MM.1S (cell line): ENCODE measurements at regions not wholly inside any gene's neighbourhood (a gene's known extent, or its start where the extent isn't known, plus 50 kb on each side); places are given as distances from the start of the nearest gene placed in this dataset.

Experiments
- DNase-seq: peaks from one replicate; pipeline ENCODE4 v3.0.0-alpha.2; 2015
- H2AFZ ChIP-seq: fragments of 300-600 bp; sonication (generic); 2 replicates; pipeline ENCODE4 v1.6.0; 2016; ENCODE audit warnings: antibody characterized with exemption, low read length
- H3F3A ChIP-seq: fragments of 300-600 bp; sonication (generic); 2 replicates; pipeline ENCODE4 v1.6.1; 2016; ENCODE audit warnings: mild to moderate bottlenecking, antibody characterized with exemption, low read length, moderate library complexity, mixed read lengths; ENCODE audit not compliant: insufficient read depth
- H3K27ac ChIP-seq: fragments of 300-600 bp; sonication (generic); 2 replicates; pipeline ENCODE4 v1.5.1; 2016; ENCODE audit warnings: mild to moderate bottlenecking, low read length
- H3K27me3 ChIP-seq: fragments of 300-600 bp; sonication (generic); replicated peaks from 2 replicates; pipeline ENCODE4 v1.6.0; 2016; ENCODE audit warnings: low read length; ENCODE audit not compliant: insufficient read depth
- H3K36me3 ChIP-seq: fragments of 300-600 bp; sonication (generic); replicated peaks from 2 replicates; pipeline ENCODE4 v1.6.1; 2016; ENCODE audit warnings: mild to moderate bottlenecking, low read length, mixed read lengths; ENCODE audit not compliant: insufficient read depth
- H3K4me1 ChIP-seq: fragments of 300-600 bp; sonication (generic); 2 replicates; pipeline ENCODE4 v1.6.1; 2016; ENCODE audit warnings: low read length, mixed read lengths
- H3K4me2 ChIP-seq: fragments of 300-600 bp; sonication (generic); 2 replicates; pipeline ENCODE4 v1.6.0; 2016; ENCODE audit warnings: low read depth, low read length
- H3K4me3 ChIP-seq: fragments of 300-600 bp; sonication (generic); 2 replicates; pipeline ENCODE4 v1.5.1; 2016; ENCODE audit warnings: low read length, mixed read lengths
- H3K79me2 ChIP-seq: fragments of 300-600 bp; sonication (generic); 2 replicates; pipeline ENCODE4 v1.6.1; 2016; ENCODE audit warnings: mixed run types, low read length, mixed read lengths
- H3K9ac ChIP-seq: fragments of 300-600 bp; sonication (generic); 2 replicates; pipeline ENCODE4 v1.6.1; 2016; ENCODE audit warnings: low read length, mixed read lengths
- H3K9me2 ChIP-seq: fragments of 300-600 bp; sonication (generic); replicated peaks from 2 replicates; pipeline ENCODE4 v1.6.1; 2016; ENCODE audit warnings: mild to moderate bottlenecking, low read length, mixed read lengths; ENCODE audit not compliant: insufficient read depth
- H3K9me3 ChIP-seq: fragments of 300-600 bp; sonication (generic); replicated peaks from 2 replicates; pipeline ENCODE4 v1.6.1; 2016; ENCODE audit warnings: mild to moderate bottlenecking, low read length, mixed read lengths; ENCODE audit not compliant: insufficient read depth
- H4K20me1 ChIP-seq: fragments of 300-600 bp; sonication (generic); 2 replicates; pipeline ENCODE4 v1.6.1; 2016; ENCODE audit warnings: mild to moderate bottlenecking, low read length, moderate library complexity, mixed read lengths; ENCODE audit not compliant: insufficient read depth
- EZH2 ChIP-seq: fragments of 300-600 bp; sonication (generic); optimal IDR thresholded peaks from 2 replicates; pipeline ENCODE3; 2017; ENCODE audit warnings: low read depth, mild to moderate bottlenecking, antibody characterized with exemption, low read length, mixed read lengths
- EZH2phosphoT487 ChIP-seq: fragments of 300-600 bp; sonication (generic); IDR thresholded peaks from 2 replicates; pipeline ENCODE4 v1.6.1; 2018; ENCODE audit warnings: antibody characterized with exemption, low read length
- TF ChIP-seq, protein P1 (sequence below): fragments of 300-600 bp; sonication (generic); IDR thresholded peaks from 2 replicates; pipeline ENCODE4 v1.5.1; 2016; ENCODE audit warnings: antibody characterized with exemption, low read length, mixed read lengths

DNA sequence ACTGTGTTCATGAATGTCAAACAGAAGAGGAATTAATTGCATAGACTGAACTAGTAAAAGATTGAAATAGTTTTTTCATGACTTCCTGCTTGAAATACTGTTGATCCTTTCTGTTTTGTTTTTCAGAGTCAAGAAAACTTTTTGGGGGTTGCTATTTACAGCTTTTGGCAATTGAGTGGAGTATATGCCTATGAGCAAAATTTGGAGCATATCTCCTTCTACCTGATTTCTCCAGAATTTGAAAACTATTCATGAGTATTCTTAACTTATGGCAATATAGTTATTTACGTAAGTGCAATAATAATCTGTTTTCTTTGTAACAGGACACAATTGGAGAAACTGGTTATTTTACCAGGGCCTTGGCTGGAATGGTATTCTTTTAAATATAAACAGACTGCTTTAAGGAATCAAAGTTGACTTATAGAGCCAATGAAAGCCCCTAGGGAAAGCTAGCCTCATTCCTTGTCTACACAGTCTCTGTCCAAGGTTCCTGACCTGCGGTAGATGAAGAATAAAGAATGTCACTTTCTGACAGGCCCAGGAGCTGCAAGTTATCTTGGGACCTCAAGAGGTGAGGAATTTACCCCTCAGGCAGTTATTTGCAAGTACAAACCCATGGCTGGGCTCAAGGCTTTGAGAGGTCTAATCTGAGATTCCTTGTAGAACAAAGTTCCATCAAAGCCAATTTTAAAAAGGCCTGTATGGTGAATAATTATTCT is 193.5 kb upstream of the NDUFV2 start:
- Histone ChIP-seq H3K4me3 (no peak overlapping the region), H2AFZ (peak overlapping the region; percentile 71), H3K9ac (no peak overlapping the region), H3K36me3 (no peaks in the 10 kb centered on the region), H3K27ac (peak overlapping the region; percentile 22; the same call in 1 of the 2 replicates), H3F3A (no peaks in the 10 kb centered on the region), H3K4me2 (peak overlapping the region; percentile 36; the same call in 1 of the 2 replicates), H4K20me1 (no peaks in the 10 kb centered on the region), H3K9me3 (no peaks in the 10 kb centered on the region), H3K79me2 (no peaks in the 10 kb centered on the region), H3K9me2 (no peaks in the 10 kb centered on the region), H3K27me3 (no peaks in the 10 kb centered on the region), H3K4me1 (peaks cover 25% of the 10 kb centered on the region)
- no peak for DNase-seq
- no peak for TF ChIP-seq EZH2phosphoT487
- TF ChIP-seq EZH2, result no peak
- TF ChIP-seq, protein P1, sequence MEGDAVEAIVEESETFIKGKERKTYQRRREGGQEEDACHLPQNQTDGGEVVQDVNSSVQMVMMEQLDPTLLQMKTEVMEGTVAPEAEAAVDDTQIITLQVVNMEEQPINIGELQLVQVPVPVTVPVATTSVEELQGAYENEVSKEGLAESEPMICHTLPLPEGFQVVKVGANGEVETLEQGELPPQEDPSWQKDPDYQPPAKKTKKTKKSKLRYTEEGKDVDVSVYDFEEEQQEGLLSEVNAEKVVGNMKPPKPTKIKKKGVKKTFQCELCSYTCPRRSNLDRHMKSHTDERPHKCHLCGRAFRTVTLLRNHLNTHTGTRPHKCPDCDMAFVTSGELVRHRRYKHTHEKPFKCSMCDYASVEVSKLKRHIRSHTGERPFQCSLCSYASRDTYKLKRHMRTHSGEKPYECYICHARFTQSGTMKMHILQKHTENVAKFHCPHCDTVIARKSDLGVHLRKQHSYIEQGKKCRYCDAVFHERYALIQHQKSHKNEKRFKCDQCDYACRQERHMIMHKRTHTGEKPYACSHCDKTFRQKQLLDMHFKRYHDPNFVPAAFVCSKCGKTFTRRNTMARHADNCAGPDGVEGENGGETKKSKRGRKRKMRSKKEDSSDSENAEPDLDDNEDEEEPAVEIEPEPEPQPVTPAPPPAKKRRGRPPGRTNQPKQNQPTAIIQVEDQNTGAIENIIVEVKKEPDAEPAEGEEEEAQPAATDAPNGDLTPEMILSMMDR, result no peak

DNA sequence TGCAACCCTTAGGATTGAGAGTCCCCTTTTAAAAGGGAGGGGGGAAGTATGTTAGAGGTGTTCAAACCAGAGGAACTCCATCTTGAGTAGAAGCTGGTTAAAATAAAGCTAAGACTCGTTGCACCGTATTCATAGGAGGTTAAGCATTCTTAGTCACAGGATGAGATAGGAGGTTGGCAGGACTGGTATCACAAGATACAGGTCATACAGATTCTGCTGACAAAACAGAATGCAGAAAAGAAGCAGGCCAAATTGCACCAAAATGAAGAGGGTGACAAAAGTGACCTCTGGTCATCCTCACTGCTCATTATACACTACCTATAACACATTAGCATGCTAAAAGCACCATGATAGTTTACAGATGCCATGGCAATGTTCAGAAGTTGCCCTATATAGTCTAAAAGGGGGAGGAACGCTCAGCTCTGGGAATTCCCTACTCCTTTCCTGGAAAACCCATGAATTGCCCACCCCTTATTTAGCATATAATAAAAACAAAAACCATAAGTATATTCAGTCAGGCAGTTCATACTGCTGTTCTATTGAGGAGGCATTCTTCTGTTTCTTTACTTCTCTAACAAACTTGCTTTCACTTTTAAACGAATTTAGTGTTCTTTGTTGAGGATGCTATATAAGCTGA is 192.2 kb upstream of the NDUFV2 start:
- 0 out of 2 replicates have a peak overlapping the region, but pooled peaks have one; percentile 1 for H3K4me3 ChIP-seq
- H2AFZ ChIP-seq, result no peak overlapping the region
- no peak overlapping the region for H3K27ac ChIP-seq
- no peaks in the 10 kb centered on the region for H4K20me1 ChIP-seq
- no peaks in the 10 kb centered on the region for H3K27me3 ChIP-seq
- DNase-seq, result peak; percentile 24
- no peak overlapping the region for H3K9ac ChIP-seq
- peaks cover 25% of the 10 kb centered on the region for H3K4me1 ChIP-seq
- no peak for TF ChIP-seq EZH2phosphoT487
- TF ChIP-seq EZH2, result no peak
- TF ChIP-seq, protein P1, result no peak
- H3F3A ChIP-seq, result no peaks in the 10 kb centered on the region
- H3K36me3 ChIP-seq, result no peaks in the 10 kb centered on the region
- no peaks in the 10 kb centered on the region for H3K79me2 ChIP-seq
- H3K4me2 ChIP-seq, result peak overlapping the region; percentile 42
- no peaks in the 10 kb centered on the region for H3K9me2 ChIP-seq
- H3K9me3 ChIP-seq, result no peaks in the 10 kb centered on the region

DNA sequence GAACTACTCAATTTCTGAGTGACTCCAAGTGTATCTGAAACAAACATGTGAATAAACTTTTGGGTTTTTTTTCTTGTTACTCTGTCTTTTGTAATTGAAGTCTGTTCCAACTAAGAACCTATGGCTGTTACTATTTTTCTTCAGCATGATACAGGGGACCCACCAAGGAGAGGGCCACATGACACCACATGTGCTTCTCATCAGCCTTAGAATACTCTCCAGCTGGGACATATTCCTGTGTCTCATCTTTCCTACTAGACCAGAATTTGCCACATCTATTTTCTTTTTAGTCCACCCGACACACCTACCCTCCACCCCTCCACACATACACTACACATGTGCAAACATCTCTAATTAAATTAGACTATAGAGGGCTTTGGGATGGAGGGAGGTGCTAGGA is 191.7 kb upstream of the NDUFV2 start:
- no peaks in the 10 kb centered on the region for H3K9me2 ChIP-seq
- H3K4me3 ChIP-seq, result no peak overlapping the region
- H3K9ac ChIP-seq, result no peak overlapping the region
- no peaks in the 10 kb centered on the region for H3K36me3 ChIP-seq
- no peak for DNase-seq
- no peaks in the 10 kb centered on the region for H4K20me1 ChIP-seq
- H3K27me3 ChIP-seq, result no peaks in the 10 kb centered on the region
- no peaks in the 10 kb centered on the region for H3F3A ChIP-seq
- H3K9me3 ChIP-seq, result no peaks in the 10 kb centered on the region
- no peak overlapping the region for H3K27ac ChIP-seq
- H3K79me2 ChIP-seq, result no peaks in the 10 kb centered on the region
- peaks cover 25% of the 10 kb centered on the region for H3K4me1 ChIP-seq
- peak overlapping the region; percentile 42 for H3K4me2 ChIP-seq
- H2AFZ ChIP-seq, result no peak overlapping the region
- TF ChIP-seq, protein P1, result no peak
